Cardiac muscle cell (in vitro differentiated cells and primary cell): ENCODE measurements at regions not wholly inside any gene's neighbourhood (a gene's known extent, or its start where the extent isn't known, plus 50 kb on each side); places are given as distances from the start of the nearest gene placed in this dataset.

Experiments
- DNase-seq, 2 donors: peaks; one replicate each; pipeline versions ENCODE4 v3.0.0 to v3.0.0-alpha.2; 2010 to 2017; ENCODE audit warnings: low read depth in 1 of 2, low spot score in 1 of 2
- H3K27ac ChIP-seq: fragments of 200-600 bp; sonication (generic); 2 replicates; pipeline ENCODE4 v1.5.1; 2016
- H3K27me3 ChIP-seq: fragments of 200-600 bp; sonication (generic); 2 replicates; pipeline ENCODE4 v1.6.0; 2016; ENCODE audit warnings: control low read depth
- H3K36me3 ChIP-seq: fragments of 200-600 bp; sonication (generic); 2 replicates; pipeline ENCODE4 v1.5.1; 2016; ENCODE audit warnings: control low read depth
- H3K4me1 ChIP-seq: fragments of 200-600 bp; sonication (generic); 2 replicates; pipeline ENCODE4 v1.8.1; 2017; ENCODE audit warnings: low read depth, mild to moderate bottlenecking, mixed run types
- H3K4me3 ChIP-seq: fragments of 200-600 bp; sonication (generic); 2 replicates; pipeline ENCODE4 v1.5.1; 2016; ENCODE audit warnings: mild to moderate bottlenecking
- H3K9me3 ChIP-seq: fragments of 200-600 bp; sonication (generic); 2 replicates; pipeline ENCODE4 v1.5.1; 2017; ENCODE audit warnings: low read depth, mild to moderate bottlenecking, control low read depth
- CTCF ChIP-seq: IDR thresholded peaks from 2 replicates; pipeline ENCODE4 v1.5.1; 2012; ENCODE audit warnings: low read depth, mild to moderate bottlenecking, low read length

GRCh38 chr1:22317231-22317919 lies 134.3 kb upstream of the ZBTB40 start:
- peak; percentile 58 for TF ChIP-seq CTCF
- peak; percentile 20 to 36 for DNase-seq
- Histone ChIP-seq H3K27ac (no peak overlapping the region), H3K9me3 (no peaks in the 10 kb centered on the region), H3K27me3 (peaks cover 36% of the 10 kb centered on the region), H3K4me3 (no peak overlapping the region), H3K36me3 (no peaks in the 10 kb centered on the region), H3K4me1 (no peaks in the 10 kb centered on the region)

DNA sequence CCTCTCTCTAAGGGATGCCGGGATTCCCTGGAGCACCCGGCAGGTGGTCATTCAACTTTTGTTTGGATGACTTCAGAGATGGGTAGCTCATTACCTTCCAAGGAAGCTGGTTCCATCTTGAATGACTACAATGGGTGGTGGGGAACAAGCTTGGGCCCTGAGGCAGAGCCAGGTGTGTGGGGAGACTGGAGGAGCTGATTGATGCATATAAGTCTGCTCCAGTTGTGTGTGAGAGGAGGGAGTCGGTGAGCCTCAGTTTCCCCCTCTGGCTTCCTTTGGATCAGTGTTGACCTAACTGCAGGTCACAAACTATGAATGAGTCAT lies 133.8 kb upstream of the ZBTB40 start:
- Histone ChIP-seq H3K4me3 (no peak overlapping the region), H3K36me3 (no peaks in the 10 kb centered on the region), H3K27me3 (peaks cover 31% of the 10 kb centered on the region), H3K4me1 (no peaks in the 10 kb centered on the region), H3K9me3 (no peaks in the 10 kb centered on the region), H3K27ac (no peak overlapping the region)
- DNase-seq, result no peak
- TF ChIP-seq CTCF, result no peak

- Histone ChIP-seq H3K4me3 (no peak overlapping the region), H3K27ac (no peak overlapping the region), H3K4me1 (no peaks in the 10 kb centered on the region), H3K27me3 (peaks cover 31% of the 10 kb centered on the region), H3K9me3 (no peaks in the 10 kb centered on the region), H3K36me3 (no peaks in the 10 kb centered on the region)
- DNase-seq, result peak in 1 of 2 donors; percentile 48
- TF ChIP-seq CTCF, result no peak
Observed at GRCh38 chr1:22318279-22318981, 133.2 kb upstream of the ZBTB40 start.

- Histone ChIP-seq H3K4me3 (no peak overlapping the region), H3K4me1 (no peaks in the 10 kb centered on the region), H3K27ac (no peak overlapping the region), H3K27me3 (peaks cover 27% of the 10 kb centered on the region), H3K9me3 (no peaks in the 10 kb centered on the region), H3K36me3 (no peaks in the 10 kb centered on the region)
- DNase-seq, result no peak
- no peak for TF ChIP-seq CTCF
Observed at GRCh38 chr1:22319608-22320007, 132.0 kb upstream of the ZBTB40 start.

- H3K27me3 ChIP-seq, result peaks cover 27% of the 10 kb centered on the region
- H3K4me1 ChIP-seq, result no peaks in the 10 kb centered on the region
- H3K27ac ChIP-seq, result no peak overlapping the region
- TF ChIP-seq CTCF, result no peak
- H3K9me3 ChIP-seq, result no peaks in the 10 kb centered on the region
- no peaks in the 10 kb centered on the region for H3K36me3 ChIP-seq
- no peak for DNase-seq
- H3K4me3 ChIP-seq, result no peak overlapping the region
Observed at GRCh38 chr1:22320587-22321344, 130.9 kb upstream of the ZBTB40 start.
